ENCODE measurements at regions not wholly inside any gene's neighbourhood (a gene's known extent, or its start where the extent isn't known, plus 50 kb on each side); places are given as distances from the start of the nearest gene placed in this dataset.
"Not testable (repeated sequence)": the region's sequence is repeated elsewhere in the genome, so short reads cannot be mapped to it uniquely, and the experiment has no call there.

- no peak for DNase-seq
These were observed 656.3 kb downstream of the ETNK1 start for GRCh38 chr12:23281295-23281694.

- no peak for DNase-seq
These were observed 657.7 kb downstream of the ETNK1 start for GRCh38 chr12:23282701-23283100.

GRCh38 chr12:23285764-23286530 lies 661.0 kb downstream of the ETNK1 start:
- DNase-seq: not testable (repeated sequence)

DNA sequence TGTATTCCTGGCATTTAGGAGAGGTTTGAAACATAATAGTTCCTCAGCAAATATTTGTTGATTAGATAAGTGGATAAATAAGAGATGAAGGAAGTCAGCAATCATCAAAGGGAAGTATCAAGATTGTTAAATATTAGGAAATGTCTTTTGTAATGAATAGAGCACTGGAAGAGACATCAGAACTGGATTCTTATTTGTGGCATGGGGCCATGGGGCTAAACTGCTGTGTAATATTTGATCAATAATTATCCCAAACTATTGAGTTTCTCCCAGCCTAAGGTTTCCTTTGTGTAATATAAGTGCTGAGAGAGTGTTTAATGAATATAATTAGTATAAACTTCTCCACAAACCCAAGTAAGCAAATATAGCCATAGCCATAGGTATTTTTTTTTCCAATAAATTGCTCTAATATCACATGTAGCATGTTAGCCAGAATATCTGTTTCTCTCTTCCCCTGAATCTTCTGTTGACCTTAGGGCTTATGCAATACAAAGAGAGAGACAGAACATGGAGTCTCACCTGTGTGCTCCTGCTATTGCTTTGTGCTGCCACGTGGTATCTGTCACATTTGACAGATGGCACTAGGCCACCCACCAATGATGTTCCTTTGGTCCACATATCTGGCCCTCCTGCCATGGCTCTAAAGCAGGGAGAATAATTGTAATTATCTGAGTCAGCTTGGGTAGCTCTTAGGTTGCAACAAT lies 658.7 kb downstream of the SOX5 start:
- DNase-seq: peak; percentile 41

DNA sequence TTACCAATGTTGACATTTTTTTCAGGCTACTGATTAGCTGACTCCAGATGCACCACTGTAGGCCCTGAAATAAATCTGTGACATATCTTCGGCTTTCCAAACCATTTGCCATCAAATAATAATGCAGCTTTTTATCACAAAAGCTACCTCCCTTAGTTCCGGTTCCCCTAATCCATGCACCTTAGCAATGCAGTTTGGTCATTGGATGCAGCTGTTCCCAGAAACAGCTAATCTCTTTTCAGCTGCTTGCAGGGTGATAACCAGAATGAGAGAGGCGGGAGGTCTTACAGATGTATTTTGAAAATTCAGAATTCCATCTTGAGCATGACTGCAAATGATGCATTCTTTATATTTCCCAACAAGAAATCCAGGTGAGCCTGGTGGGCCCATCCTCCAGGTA lies 646.2 kb downstream of the SOX5 start:
- no peak for DNase-seq

DNA sequence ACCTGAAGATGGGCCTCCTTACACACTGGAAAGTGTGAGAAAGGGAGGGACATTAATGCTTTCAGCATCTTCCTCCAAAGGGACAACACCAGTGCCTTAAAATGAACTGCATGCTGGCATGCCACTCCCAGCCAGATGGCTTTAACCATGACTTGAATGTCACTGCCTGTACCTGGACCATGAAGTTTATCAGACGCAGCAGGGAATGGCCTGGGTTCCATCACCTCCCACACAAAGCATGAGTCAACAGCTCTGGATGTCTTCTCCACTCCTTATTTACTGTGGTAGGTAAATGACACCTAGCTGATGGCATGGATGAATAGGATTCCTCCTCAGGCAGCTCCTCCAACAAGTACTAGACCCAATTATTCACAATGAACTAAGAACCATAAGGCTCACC lies 645.6 kb downstream of the SOX5 start:
- no peak for DNase-seq

- DNase-seq: no peak
These were observed 615.5 kb downstream of the SOX5 start for GRCh38 chr12:23333938-23334337.

- no peak for DNase-seq
These were observed 613.9 kb downstream of the SOX5 start for GRCh38 chr12:23335593-23335992.

DNA sequence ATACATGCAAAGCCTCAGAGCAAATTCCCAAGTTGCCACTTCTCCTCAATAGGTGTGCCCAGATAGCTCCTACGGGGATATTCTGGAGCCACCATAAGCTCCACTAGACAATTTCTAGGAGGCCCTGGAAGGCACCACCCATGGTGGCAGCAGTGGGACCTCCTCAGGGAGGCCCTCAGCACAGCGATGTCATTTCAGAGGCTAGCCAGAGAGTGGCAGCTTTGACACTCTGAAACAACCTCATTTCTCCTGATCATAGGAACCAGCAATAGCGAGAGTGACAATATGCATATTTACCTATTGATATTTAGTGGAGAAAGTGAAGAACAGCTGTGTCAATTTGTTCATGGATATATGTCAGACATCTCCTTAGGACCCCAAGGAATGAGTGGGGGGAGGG lies 612.3 kb downstream of the SOX5 start:
- DNase-seq: no peak

GRCh38 chr12:23340351-23340750 lies 609.1 kb downstream of the SOX5 start:
- DNase-seq: no peak

DNA sequence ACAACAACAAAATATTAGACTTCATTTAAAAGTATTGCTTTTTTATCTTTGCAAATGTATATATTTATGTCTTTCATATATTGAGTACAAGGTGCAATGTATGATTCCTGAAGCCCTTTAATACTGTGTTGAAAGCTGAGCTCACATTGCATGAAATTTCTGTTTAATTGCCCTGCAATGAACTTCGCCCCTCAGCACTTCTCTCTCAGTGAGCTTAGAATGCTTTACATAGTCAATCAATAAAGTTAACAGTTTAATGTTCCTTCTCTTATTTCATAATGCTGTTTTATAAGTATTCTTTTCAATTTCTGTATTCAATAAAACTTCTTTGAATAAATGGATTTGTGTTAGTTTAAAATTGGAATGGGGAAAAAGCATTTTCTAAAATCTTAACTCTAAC lies 607.1 kb downstream of the SOX5 start:
- no peak for DNase-seq

- DNase-seq: no peak
These were observed 599.9 kb downstream of the SOX5 start for GRCh38 chr12:23349564-23349963.

GRCh38 chr12:23350808-23351207 lies 598.7 kb downstream of the SOX5 start:
- DNase-seq: no peak

- DNase-seq: no peak
These were observed 596.8 kb downstream of the SOX5 start for GRCh38 chr12:23352670-23353069.

DNA sequence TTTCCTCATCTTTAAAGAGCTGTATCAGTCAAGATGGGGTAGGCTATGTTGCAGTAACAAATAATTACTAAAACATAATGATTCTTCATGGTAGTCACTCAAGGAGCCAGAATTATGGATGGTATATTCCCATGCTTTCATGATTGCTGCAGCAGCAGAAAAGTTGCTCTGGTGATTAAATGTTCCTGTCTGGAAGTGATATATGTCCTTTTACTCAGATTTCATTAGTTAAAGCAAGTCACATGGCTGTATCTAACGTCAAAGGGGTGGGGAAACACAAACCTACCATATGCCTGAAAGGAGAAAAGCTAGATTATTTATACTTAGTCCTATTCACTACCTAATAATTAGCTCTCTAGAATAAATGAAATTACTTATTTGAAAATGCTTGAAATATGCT lies 594.7 kb downstream of the SOX5 start:
- no peak for DNase-seq

DNA sequence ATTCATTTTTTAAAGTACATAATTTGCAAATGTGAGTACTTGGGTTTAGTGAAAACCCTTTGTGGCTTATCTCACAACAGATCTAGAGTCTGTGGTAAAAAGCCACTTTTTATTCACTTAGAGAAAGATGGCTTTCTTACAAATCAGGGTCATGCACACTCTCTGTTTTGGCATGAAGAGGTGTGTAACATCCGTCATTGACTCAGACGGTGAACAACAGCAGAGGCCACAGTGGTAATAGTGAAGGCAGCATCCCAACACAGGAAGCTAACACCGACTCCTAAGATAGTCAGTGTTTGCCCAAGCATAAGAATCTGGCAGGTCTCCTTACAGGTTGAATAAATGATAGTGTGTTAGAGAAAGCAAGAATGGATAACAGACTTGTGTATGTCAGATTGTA lies 593.0 kb downstream of the SOX5 start:
- DNase-seq: no peak

- no peak for DNase-seq
These were observed 592.4 kb downstream of the SOX5 start for GRCh38 chr12:23356927-23357708.

DNA sequence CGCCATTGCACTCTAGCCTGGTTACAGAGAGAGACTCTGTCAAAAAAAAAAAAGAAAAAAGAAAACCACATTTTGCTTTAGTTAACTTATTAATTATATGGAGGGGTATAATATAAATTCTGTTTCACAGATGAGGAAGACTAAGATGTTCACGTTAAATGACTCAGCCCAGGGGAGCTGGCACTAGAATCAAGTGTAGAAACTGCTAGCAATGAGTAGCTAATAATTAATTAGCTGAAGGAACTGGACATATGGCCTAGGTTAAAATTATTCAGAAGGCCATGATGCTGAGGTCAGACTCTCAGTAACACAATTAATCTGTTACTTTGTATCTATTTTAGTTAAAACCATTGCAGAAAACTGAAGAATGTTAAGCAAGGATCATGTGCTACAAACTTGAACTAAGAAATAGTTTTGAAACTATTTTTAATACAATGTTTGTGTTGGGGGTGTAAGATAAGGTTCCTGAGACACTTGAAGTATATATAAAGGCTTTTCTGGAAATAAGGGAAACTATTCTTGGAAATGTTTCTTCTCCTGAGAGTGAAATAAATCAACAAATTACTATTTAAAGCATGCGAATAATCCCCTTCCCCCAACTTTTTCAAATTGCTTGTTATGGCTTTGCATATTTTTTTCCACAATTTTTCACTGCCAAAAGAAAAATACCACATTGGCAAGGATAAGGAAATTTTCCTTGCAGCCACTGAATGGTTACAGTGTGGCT lies 589.3 kb downstream of the SOX5 start:
- DNase-seq: no peak

- no peak for DNase-seq
These were observed 587.5 kb downstream of the SOX5 start for GRCh38 chr12:23361971-23362370.

DNA sequence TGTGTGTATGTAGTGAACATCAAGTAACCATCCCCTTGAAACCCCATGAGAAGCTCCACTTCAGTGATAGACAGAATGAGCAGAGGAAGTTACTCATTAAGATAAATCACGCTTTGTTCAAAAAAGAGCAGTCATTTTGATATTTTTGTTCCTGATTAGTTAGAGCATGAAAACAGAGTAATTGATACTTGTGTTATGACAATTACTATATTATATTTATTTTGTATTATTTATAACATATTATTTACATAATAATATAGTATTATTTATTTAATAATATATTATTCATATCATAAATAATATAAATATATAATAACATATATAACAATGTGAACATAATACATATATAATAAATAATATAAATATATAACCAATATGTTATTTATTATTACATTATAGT lies 580.9 kb downstream of the SOX5 start:
- DNase-seq: no peak

- DNase-seq: no peak
These were observed 573.8 kb downstream of the SOX5 start for GRCh38 chr12:23375621-23376020.

DNA sequence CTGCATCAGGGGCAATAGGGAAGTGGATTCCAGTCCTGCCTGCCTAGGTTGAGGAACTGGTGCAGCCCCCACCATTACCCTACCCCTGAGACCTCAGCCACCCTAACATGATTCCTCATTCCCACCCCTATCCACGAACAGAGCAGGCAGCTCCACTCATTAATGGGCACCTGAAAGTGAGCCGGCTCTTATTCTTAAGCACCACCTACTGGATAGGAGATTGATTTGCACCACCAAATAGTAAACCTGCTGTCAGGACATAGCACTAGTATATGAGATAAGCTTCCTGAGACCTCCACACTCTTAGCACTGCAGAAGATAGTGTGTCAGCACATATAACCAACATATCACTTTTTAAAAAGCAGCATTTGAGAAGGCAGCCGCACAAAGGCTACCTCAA lies 573.2 kb downstream of the SOX5 start:
- no peak for DNase-seq

- no peak for DNase-seq
These were observed 568.9 kb downstream of the SOX5 start for GRCh38 chr12:23380419-23381100.

Data from COR-L47 (cell line).